Esophagus squamous epithelium (tissue), 4 donors: ENCODE measurements at regions not wholly inside any gene's neighbourhood (a gene's known extent, or its start where the extent isn't known, plus 50 kb on each side); places are given as distances from the start of the nearest gene placed in this dataset.

Experiments used
- CTCF ChIP-seq, 6 experiments: fragments of 450-650 bp in 4 of 6; fragments of 200-600 bp in 2 of 6; sonication (generic) in 2 of 6; IDR thresholded peaks; one replicate each; pipeline ENCODE4 v1.5.1; 2016 to 2019; ENCODE audit warnings: antibody characterized with exemption in 6 of 6, mild to moderate bottlenecking in 4 of 6, moderate library complexity in 4 of 6
- POLR2A ChIP-seq, 4 donors: fragments of 450-650 bp; IDR thresholded peaks; one replicate each; pipeline ENCODE4 v1.6.1; 2017; ENCODE audit warnings: antibody characterized with exemption in 4 of 4, mild to moderate bottlenecking in 4 of 4, moderate library complexity in 3 of 4

- no peak for TF ChIP-seq CTCF (IDR thresholded peaks at IDR 0.05)
- TF ChIP-seq POLR2A (IDR thresholded peaks at IDR 0.05) = no peak
These were observed 479.9 kb upstream of the NOVA1 start for GRCh38 chr14:27077710-27078109.
